GM23338 (cell line): ENCODE measurements at regions not wholly inside any gene's neighbourhood (a gene's known extent, or its start where the extent isn't known, plus 50 kb on each side); places are given as distances from the start of the nearest gene placed in this dataset.

Experiments
- EZH2phosphoT487 ChIP-seq: fragments of 200-600 bp; sonication (generic); IDR thresholded peaks from one replicate; pipeline ENCODE4 v1.8.1; 2018; ENCODE audit warnings: antibody characterized with exemption; ENCODE audit not compliant: unreplicated experiment
- TF ChIP-seq, protein P1 (sequence below), 2 experiments: fragments of 200-600 bp in 1 of 2; sonication (generic) in 1 of 2; conservative IDR thresholded peaks; 2 replicates each; pipeline versions ENCODE4 v1.5.1 to v1.6.1; 2016 to 2017; ENCODE audit warnings: antibody characterized with exemption in 2 of 2, low read depth in 2 of 2, mild to moderate bottlenecking in 2 of 2, moderate library complexity in 1 of 2

DNA sequence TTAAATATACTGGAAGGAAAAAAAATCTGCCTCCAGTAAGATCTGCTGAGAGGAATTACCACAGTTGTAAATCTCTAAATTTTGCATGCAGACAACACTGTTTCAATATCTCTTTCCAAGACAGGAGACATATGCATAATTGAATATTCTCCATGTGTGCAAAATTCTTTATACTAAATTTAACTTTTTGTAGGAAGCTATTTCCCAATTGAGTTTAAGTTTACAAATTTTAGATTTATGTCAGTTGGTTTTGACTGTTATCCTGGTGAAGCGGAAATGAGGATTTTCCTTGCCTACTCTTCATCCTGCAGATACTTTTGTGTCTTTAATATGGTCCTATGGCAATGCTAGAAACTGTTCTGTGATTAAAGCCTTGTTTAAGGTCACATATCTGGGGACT lies 1352.9 kb downstream of the FSTL5 start:
- no peak for TF ChIP-seq EZH2phosphoT487
- TF ChIP-seq, protein P1, sequence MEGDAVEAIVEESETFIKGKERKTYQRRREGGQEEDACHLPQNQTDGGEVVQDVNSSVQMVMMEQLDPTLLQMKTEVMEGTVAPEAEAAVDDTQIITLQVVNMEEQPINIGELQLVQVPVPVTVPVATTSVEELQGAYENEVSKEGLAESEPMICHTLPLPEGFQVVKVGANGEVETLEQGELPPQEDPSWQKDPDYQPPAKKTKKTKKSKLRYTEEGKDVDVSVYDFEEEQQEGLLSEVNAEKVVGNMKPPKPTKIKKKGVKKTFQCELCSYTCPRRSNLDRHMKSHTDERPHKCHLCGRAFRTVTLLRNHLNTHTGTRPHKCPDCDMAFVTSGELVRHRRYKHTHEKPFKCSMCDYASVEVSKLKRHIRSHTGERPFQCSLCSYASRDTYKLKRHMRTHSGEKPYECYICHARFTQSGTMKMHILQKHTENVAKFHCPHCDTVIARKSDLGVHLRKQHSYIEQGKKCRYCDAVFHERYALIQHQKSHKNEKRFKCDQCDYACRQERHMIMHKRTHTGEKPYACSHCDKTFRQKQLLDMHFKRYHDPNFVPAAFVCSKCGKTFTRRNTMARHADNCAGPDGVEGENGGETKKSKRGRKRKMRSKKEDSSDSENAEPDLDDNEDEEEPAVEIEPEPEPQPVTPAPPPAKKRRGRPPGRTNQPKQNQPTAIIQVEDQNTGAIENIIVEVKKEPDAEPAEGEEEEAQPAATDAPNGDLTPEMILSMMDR (conservative IDR thresholded peaks at IDR 0.05; ENCODE audit: low read depth in 2 of 2), result no peak
